Calu3 (cell line): ENCODE measurements at regions not wholly inside any gene's neighbourhood (a gene's known extent, or its start where the extent isn't known, plus 50 kb on each side); places are given as distances from the start of the nearest gene placed in this dataset.

Experiments used
- BruUV-seq: library from RNA; stranded (reverse); fragments of 400-500 nt; replicated peaks from 2 replicates; lab custom pipeline; 2021; lab: Mats Ljungman, UMichigan
- CTCF ChIA-PET: fragments of 300-600 bp; sonication (Branson Sonifier 250); formaldehyde crosslinking; loops from one replicate; lab custom pipeline; 2022; ENCODE audit warnings: antibody characterized with exemption; lab: Charles Lee
- DNase-seq: peaks from one replicate; pipeline ENCODE4 v3.0.0; 2022
- H3K27ac Mint-ChIP-seq: one replicate; pipeline ENCODE4 v1.8.0; 2022; ENCODE audit warnings: mixed read lengths; ENCODE audit not compliant: unreplicated experiment
- H3K27me3 Mint-ChIP-seq: one replicate; pipeline ENCODE4 v1.8.0; 2022; ENCODE audit warnings: mixed read lengths; ENCODE audit not compliant: unreplicated experiment
- H3K36me3 Mint-ChIP-seq: one replicate; pipeline ENCODE4 v1.8.0; 2022; ENCODE audit warnings: mild to moderate bottlenecking, moderate library complexity, mixed read lengths; ENCODE audit not compliant: insufficient read depth, unreplicated experiment
- H3K4me1 Mint-ChIP-seq: one replicate; pipeline ENCODE4 v1.8.0; 2022; ENCODE audit warnings: mild to moderate bottlenecking, low read depth, mixed read lengths; ENCODE audit not compliant: unreplicated experiment
- H3K4me3 Mint-ChIP-seq: one replicate; pipeline ENCODE4 v1.8.0; 2022; ENCODE audit warnings: mild to moderate bottlenecking, low read depth, moderate library complexity, mixed read lengths; ENCODE audit not compliant: unreplicated experiment
- H3K9me3 Mint-ChIP-seq: one replicate; pipeline ENCODE4 v1.8.0; 2022; ENCODE audit warnings: low read depth, mixed read lengths; ENCODE audit not compliant: unreplicated experiment
- intact Hi-C: fragments of 100-400 bp; cut with micrococcal nuclease; formaldehyde crosslinking; loops from one replicate; pipeline ENCODE4 v1.10.0; 2022; ENCODE audit not compliant: unreplicated experiment
- TF ChIP-seq, protein P1 (sequence below): fragments of 200-600 bp; IDR thresholded peaks from one replicate; pipeline ENCODE4 v1.8.0; 2022; ENCODE audit warnings: antibody characterized with exemption; ENCODE audit not compliant: unreplicated experiment

DNA sequence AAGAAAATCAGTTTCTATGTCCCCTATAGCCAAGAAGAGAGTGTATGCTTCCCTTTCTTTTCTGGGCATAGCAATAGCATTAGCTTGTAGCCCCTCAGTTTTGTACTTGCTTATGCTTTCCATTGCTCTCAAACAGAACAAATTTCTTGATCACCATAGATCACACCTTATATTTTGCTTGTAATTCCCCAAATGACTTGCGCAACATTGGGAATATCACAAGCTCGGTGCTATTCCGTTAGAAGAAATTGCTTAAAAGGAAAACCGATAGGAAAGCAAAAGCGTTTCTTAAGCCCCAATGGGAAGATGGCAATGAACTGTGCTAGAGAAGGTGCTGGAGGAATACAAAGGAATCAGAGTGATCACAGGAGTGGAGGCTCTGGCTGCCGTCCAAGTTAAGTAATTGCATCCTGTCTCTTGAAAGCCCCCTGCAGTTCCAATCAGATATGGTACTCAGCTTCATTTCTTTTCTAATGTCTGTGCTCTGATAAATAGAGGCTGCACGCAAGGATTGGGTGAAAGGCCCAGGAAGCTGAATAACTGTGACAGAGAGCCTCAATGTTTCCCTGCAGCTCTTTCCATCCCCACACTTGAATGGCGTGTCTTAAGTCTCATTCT is 182.1 kb upstream of the KIRREL3 start:
- Mint-ChIP-seq H3K27me3 (peaks cover 11% of the 10 kb centered on the region), H3K27ac (no peak overlapping the region), H3K9me3 (no peaks in the 10 kb centered on the region), H3K4me1 (no peaks in the 10 kb centered on the region), H3K4me3 (no peak overlapping the region), H3K36me3 (no peaks in the 10 kb centered on the region)
- BruUV-seq, result no TSS peak
- intact Hi-C loops, result no loop called here
- DNase-seq, result no peak
- TF ChIP-seq, protein P1, sequence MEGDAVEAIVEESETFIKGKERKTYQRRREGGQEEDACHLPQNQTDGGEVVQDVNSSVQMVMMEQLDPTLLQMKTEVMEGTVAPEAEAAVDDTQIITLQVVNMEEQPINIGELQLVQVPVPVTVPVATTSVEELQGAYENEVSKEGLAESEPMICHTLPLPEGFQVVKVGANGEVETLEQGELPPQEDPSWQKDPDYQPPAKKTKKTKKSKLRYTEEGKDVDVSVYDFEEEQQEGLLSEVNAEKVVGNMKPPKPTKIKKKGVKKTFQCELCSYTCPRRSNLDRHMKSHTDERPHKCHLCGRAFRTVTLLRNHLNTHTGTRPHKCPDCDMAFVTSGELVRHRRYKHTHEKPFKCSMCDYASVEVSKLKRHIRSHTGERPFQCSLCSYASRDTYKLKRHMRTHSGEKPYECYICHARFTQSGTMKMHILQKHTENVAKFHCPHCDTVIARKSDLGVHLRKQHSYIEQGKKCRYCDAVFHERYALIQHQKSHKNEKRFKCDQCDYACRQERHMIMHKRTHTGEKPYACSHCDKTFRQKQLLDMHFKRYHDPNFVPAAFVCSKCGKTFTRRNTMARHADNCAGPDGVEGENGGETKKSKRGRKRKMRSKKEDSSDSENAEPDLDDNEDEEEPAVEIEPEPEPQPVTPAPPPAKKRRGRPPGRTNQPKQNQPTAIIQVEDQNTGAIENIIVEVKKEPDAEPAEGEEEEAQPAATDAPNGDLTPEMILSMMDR, result no peak
- CTCF ChIA-PET, result no interaction called here

DNA sequence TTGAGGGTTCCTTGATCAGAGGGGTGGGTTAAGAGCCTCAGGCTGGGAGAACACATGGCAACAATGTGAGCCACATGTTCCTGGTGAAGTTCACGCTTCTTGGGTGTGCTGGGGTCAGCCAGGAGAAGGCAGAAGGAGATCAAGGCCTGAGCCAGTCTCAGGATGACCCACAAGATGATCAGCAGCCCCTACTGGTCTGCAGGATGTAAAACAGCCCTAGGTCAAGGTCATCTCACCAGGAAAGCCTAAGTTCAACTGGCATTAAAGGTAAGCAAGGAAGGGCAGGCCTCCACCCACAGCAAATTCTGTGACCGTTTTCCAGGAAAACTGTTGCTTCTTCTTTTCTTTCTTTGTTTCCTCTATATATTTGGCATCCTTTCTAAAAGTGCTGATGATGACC is 156.7 kb upstream of the KIRREL3 start:
- intact Hi-C loops, result no loop called here
- H3K27me3 Mint-ChIP-seq, result no peaks in the 10 kb centered on the region
- no peak overlapping the region for H3K4me3 Mint-ChIP-seq
- no peaks in the 10 kb centered on the region for H3K36me3 Mint-ChIP-seq
- BruUV-seq, result no TSS peak
- no peak for DNase-seq
- CTCF ChIA-PET, result no interaction called here
- no peaks in the 10 kb centered on the region for H3K9me3 Mint-ChIP-seq
- H3K4me1 Mint-ChIP-seq, result no peaks in the 10 kb centered on the region
- TF ChIP-seq, protein P1, result no peak
- no peak overlapping the region for H3K27ac Mint-ChIP-seq

DNA sequence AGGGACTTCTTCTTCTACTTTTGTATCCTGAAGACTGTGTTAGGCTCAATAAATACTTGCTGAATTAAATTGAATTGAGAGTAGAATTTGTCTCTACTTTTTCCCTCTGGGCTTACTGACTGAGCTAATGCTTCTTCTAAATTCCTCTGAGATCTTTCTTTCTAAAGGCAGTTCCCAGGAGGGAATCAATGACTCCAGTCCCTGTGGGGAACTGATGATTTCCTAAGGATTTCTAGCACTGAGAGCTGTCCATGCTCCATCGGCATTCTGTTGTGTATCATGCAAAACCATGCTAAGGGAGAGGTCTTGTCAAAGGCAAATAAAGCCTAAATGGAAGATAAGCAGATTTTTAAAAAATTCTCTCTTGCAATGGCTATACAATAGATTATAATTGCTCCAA is 148.8 kb upstream of the KIRREL3 start:
- TF ChIP-seq, protein P1, result no peak
- BruUV-seq, result no TSS peak

DNA sequence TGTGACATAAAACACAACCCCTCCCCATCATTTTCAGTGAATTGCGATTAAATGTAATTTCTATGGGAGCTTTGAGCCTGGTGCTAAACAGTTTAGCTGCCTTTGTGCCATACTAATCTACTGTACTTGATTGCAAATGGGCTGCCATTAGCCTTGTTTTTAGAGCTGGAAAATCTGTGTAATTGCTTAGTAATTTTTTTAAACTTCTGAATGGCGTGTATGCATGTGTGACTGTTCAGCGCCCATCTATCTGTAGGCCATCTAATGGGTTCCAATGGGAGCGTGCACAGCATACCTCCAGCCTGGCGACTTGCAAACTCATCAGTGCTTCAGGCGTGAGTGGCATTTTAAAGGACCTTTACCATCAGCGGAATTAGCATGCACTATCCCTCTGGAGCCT is 142.7 kb upstream of the KIRREL3 start:
- no TSS peak for BruUV-seq
- Mint-ChIP-seq H3K27ac (no peak overlapping the region), H3K4me1 (no peaks in the 10 kb centered on the region), H3K4me3 (no peak overlapping the region), H3K27me3 (peaks cover 15% of the 10 kb centered on the region), H3K36me3 (no peaks in the 10 kb centered on the region), H3K9me3 (no peaks in the 10 kb centered on the region)
- intact Hi-C loops, result no loop called here
- CTCF ChIA-PET, result no interaction called here
- TF ChIP-seq, protein P1, result no peak
- no peak for DNase-seq

More for the DNA sequence above, 148.8 kb upstream of the KIRREL3 start:
- intact Hi-C loops, result no loop called here
- Mint-ChIP-seq H3K4me3 (no peak overlapping the region), H3K27ac (no peak overlapping the region), H3K9me3 (no peaks in the 10 kb centered on the region), H3K4me1 (no peaks in the 10 kb centered on the region), H3K36me3 (no peaks in the 10 kb centered on the region), H3K27me3 (no peaks in the 10 kb centered on the region)
- DNase-seq, result no peak
- CTCF ChIA-PET, result no interaction called here
